Ovary (tissue), 7 donors: ENCODE measurements at regions not wholly inside any gene's neighbourhood (a gene's known extent, or its start where the extent isn't known, plus 50 kb on each side); places are given as distances from the start of the nearest gene placed in this dataset.

Experiments
- DNase-seq, 5 donors: peaks; one replicate each; pipeline ENCODE4 v3.0.0-alpha.2; 2019 to 2020
- H3K27ac ChIP-seq, 2 donors: fragments of 200-600 bp; one replicate each; pipeline versions ENCODE4 v1.5.1 to v1.8.0; 2019 to 2022
- H3K27me3 ChIP-seq: fragments of 200-600 bp; one replicate; pipeline ENCODE4 v1.8.0; 2022
- H3K36me3 ChIP-seq: fragments of 200-600 bp; sonication (generic); one replicate; pipeline ENCODE4 v1.5.1; 2019
- H3K4me1 ChIP-seq: one replicate; pipeline ENCODE4 v1.8.1; 2013; ENCODE audit warnings: mild to moderate bottlenecking, moderate library complexity; ENCODE audit not compliant: insufficient read depth
- H3K4me3 ChIP-seq: fragments of 200-600 bp; sonication (generic); one replicate; pipeline ENCODE4 v1.5.1; 2017
- H3K9me3 ChIP-seq, 2 donors: fragments of 200-600 bp in 1 of 2; sonication (generic) in 1 of 2; one replicate each; pipeline versions ENCODE4 v1.5.1 to v1.8.1; 2013 to 2019; ENCODE audit warnings: mild to moderate bottlenecking in 1 of 2, moderate library complexity in 1 of 2
- EP300 ChIP-seq: sonication (generic); formaldehyde crosslinking; IDR thresholded peaks from one replicate; pipeline ENCODE4 v1.6.1; 2017; ENCODE audit warnings: antibody characterized with exemption
- POLR2A ChIP-seq: fragments of 450-650 bp; IDR thresholded peaks from one replicate; pipeline ENCODE4 v1.6.1; 2017; ENCODE audit warnings: antibody characterized with exemption, mild to moderate bottlenecking, moderate library complexity
- whole genome bisulfite sequencing, 3 donors: extraction: QIAGEN DNeasy Blood & Tissue Kit in 1 of 3; methylation state at CpG; one replicate each; pipeline versions ENCODE4 v1.1.5 to v1.1.7; 2013 to 2017; 5-methylcytosine and 5-hydroxymethylcytosine counted together
- intact Hi-C, 4 donors: fragments of 100-400 bp; cut with DNase I; formaldehyde crosslinking; loops; one replicate each; pipeline versions ENCODE4 v1.11.0 to v1.15.1; 2022 to 2023
- TF ChIP-seq, protein P1 (sequence below), 3 donors: fragments of 450-650 bp in 2 of 3; fragments of 200-600 bp in 1 of 3; IDR thresholded peaks; one replicate each; pipeline versions ENCODE4 v1.5.1 to v1.8.0; 2016 to 2022; ENCODE audit warnings: antibody characterized with exemption in 3 of 3, mild to moderate bottlenecking in 1 of 3
- donor health status: DM: no; HTN: no; CAD: no; lungs with moderate emphysema.
- donor health status: DM: no; HTN: no; CAD: no.
- donor health status: Bipolar disorder and iron deficiency.
- donor health status: DM: no; HTN: no; CAD: no.
- donor health status: DM: yes; HTN: yes; CAD: no.

DNA sequence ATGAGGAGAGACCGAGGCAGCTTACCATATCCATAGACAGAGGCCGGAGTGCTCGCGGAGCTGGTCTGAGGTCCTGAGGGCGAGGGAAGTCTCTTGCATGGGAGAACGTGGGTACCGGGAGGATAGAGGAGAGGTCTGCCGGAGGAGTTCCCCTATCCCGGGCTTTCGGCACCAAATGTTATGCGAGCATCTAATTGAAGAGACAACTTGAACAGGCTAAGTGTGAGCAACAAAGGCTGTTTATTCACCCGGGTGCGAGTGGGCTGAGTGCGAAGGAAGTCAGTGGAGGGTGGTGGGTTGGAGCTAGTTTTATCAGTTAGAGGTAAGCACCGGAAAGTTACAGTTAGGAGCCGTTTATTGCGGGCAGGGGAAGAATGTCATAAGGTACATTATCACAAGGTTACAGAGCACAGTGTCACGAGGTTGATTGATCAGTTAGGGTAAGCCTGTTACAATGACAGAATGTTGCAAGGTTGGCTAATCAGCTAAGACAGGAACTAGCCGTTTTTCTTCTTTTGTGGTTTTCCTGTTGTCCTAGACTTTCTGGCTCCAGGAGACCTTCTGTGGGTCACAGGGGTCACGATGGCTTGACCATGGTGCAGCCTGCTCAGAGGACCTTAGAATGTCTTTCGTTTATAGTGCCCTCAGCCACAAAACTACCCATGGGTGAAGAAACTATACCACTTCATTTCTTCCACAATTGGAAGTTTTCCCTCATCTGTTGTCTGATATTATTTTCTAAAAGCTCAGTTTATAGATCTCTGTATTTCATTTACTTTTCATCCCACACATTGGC is 746.0 kb upstream of the ADGRB3 start:
- Histone ChIP-seq H3K36me3 (no peaks in the 10 kb centered on the region), H3K27me3 (no peaks in the 10 kb centered on the region), H3K9me3 (no peaks in the 10 kb centered on the region), H3K4me1 (no peaks in the 10 kb centered on the region), H3K4me3 (no peak overlapping the region), H3K27ac (no peak overlapping the region)
- intact Hi-C loops: no loop called here
- 84 to 86% (median 85%) methylated on average over 21 of the region's 21 CpGs for WGBS, 3 donors
- TF ChIP-seq POLR2A (no peak), EP300 (no peak)
- TF ChIP-seq, protein P1, sequence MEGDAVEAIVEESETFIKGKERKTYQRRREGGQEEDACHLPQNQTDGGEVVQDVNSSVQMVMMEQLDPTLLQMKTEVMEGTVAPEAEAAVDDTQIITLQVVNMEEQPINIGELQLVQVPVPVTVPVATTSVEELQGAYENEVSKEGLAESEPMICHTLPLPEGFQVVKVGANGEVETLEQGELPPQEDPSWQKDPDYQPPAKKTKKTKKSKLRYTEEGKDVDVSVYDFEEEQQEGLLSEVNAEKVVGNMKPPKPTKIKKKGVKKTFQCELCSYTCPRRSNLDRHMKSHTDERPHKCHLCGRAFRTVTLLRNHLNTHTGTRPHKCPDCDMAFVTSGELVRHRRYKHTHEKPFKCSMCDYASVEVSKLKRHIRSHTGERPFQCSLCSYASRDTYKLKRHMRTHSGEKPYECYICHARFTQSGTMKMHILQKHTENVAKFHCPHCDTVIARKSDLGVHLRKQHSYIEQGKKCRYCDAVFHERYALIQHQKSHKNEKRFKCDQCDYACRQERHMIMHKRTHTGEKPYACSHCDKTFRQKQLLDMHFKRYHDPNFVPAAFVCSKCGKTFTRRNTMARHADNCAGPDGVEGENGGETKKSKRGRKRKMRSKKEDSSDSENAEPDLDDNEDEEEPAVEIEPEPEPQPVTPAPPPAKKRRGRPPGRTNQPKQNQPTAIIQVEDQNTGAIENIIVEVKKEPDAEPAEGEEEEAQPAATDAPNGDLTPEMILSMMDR (IDR thresholded peaks at IDR 0.05): no peak
- no peak for DNase-seq

GRCh38 chr6:67888546-67888885 is 746.6 kb upstream of the ADGRB3 start:
- Histone ChIP-seq H3K4me1 (no peaks in the 10 kb centered on the region), H3K4me3 (no peak overlapping the region), H3K27me3 (no peaks in the 10 kb centered on the region), H3K27ac (no peak overlapping the region), H3K36me3 (no peaks in the 10 kb centered on the region), H3K9me3 (no peaks in the 10 kb centered on the region)
- intact Hi-C loops: no loop called here
- WGBS, 3 donors: 79 to 88% (median 84%) methylated on average over 9 of the region's 9 CpGs
- no peak for DNase-seq
- TF ChIP-seq POLR2A: no peak
- TF ChIP-seq, protein P1 (IDR thresholded peaks at IDR 0.05): no peak
- no peak for TF ChIP-seq EP300

GRCh38 chr6:67887747-67888545 is 747.1 kb upstream of the ADGRB3 start:
- Histone ChIP-seq H3K27ac (no peak overlapping the region), H3K4me3 (no peak overlapping the region), H3K36me3 (no peaks in the 10 kb centered on the region), H3K27me3 (no peaks in the 10 kb centered on the region), H3K4me1 (no peaks in the 10 kb centered on the region), H3K9me3 (no peaks in the 10 kb centered on the region)
- WGBS, 3 donors: 90 to 91% (median 91%) methylated on average over 17 of the region's 17 CpGs
- intact Hi-C loops: no loop called here
- TF ChIP-seq POLR2A (no peak), EP300 (no peak)
- TF ChIP-seq, protein P1 (IDR thresholded peaks at IDR 0.05): no peak
- no peak for DNase-seq

DNA sequence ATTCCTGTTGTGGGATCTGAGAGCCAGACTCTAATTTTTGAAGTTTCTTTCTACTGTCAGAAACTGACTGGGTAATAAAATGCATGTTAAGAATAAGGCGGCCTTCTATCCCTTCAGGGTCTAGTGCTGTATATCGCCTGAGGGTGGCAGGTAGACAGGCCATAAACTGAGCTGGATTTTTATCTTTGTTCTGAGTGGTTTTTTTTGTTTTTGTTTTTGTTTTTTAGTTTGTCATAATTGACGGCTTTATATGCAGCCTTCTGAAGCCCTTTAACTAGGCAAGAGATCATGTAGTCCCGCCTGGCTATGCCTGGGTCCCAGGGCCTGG is 747.7 kb upstream of the ADGRB3 start:
- DNase-seq: no peak
- Histone ChIP-seq H3K27me3 (no peaks in the 10 kb centered on the region), H3K36me3 (no peaks in the 10 kb centered on the region), H3K27ac (no peak overlapping the region), H3K4me3 (no peak overlapping the region), H3K4me1 (no peaks in the 10 kb centered on the region), H3K9me3 (no peaks in the 10 kb centered on the region)
- TF ChIP-seq POLR2A (no peak), EP300 (no peak)
- TF ChIP-seq, protein P1 (IDR thresholded peaks at IDR 0.05): no peak
- intact Hi-C loops: no loop called here
- WGBS, 3 donors: 92 to 99% (median 96%) methylated on average over 4 of the region's 4 CpGs
